A549 (cell line): ENCODE measurements at regions not wholly inside any gene's neighbourhood (a gene's known extent, or its start where the extent isn't known, plus 50 kb on each side); places are given as distances from the start of the nearest gene placed in this dataset.

Experiments used
- ATAC-seq, 2 experiments: fragments of 200-7000 bp in 1 of 2; fragments of >200 bp in 1 of 2; cut with Nextera tagmentation in 1 of 2; cut with Tn5 transposase in 1 of 2; 3 replicates each; pipeline versions ENCODE4 v1.8.0 to v1.9.1; 2018 to 2020; ENCODE audit warnings: mild to moderate bottlenecking in 1 of 2, moderate library complexity in 1 of 2
- CTCF ChIA-PET: fragments of 300-600 bp; sonication (Branson Sonifier 250); formaldehyde crosslinking; extraction: SDS; loops from one replicate; lab custom pipeline; 2021; ENCODE audit warnings: antibody characterized with exemption, inconsistent platforms; lab: Yijun Ruan, JAX
- POLR2A ChIA-PET: fragments of 350-600 bp; formaldehyde crosslinking; extraction: SDS; loops from one replicate; lab custom pipeline; 2021; ENCODE audit warnings: antibody characterized with exemption, inconsistent platforms; lab: Yijun Ruan, JAX
- DNase-seq, 2 experiments: peaks; one replicate each; pipeline versions ENCODE4 v3.0.0 to v3.0.0-alpha.2; 2011 to 2016; ENCODE audit warnings: low read depth in 1 of 2, low spot score in 1 of 2
- FAIRE-seq: peaks from 2 replicates; lab custom pipeline; 2011; peaks lifted over from hg19 to GRCh38; lab: Jason Lieb, UNC
- H3K27ac ChIP-seq, 2 experiments: fragments of >200 bp; sonication (Bioruptor Twin); formaldehyde crosslinking; 3 replicates each; pipeline ENCODE4 v1.5.1; 2016 to 2017
- H3K4me1 ChIP-seq: fragments of >200 bp; sonication (Bioruptor Twin); formaldehyde crosslinking; 3 replicates; pipeline ENCODE4 v1.6.1; 2016
- H3K4me2 ChIP-seq: fragments of >200 bp; sonication (Bioruptor Twin); formaldehyde crosslinking; 3 replicates; pipeline ENCODE4 v1.6.1; 2016
- H3K4me3 ChIP-seq: fragments of >200 bp; sonication (Bioruptor Twin); formaldehyde crosslinking; 3 replicates; pipeline ENCODE4 v1.5.1; 2016
- H3K9me3 ChIP-seq: fragments of >200 bp; sonication (Bioruptor Twin); formaldehyde crosslinking; 3 replicates; pipeline ENCODE4 v1.6.1; 2016
- CEBPB ChIP-seq, 2 experiments: fragments of >200 bp in 1 of 2; sonication (Bioruptor Twin) in 1 of 2; formaldehyde crosslinking in 1 of 2; IDR thresholded peaks; 2 replicates each; pipeline ENCODE4 v1.6.1; 2012 to 2016
- CHD4 ChIP-seq: fragments of 200-600 bp; sonication (generic); IDR thresholded peaks from 2 replicates; pipeline ENCODE4 v1.6.1; 2016; ENCODE audit warnings: antibody characterized with exemption, mild to moderate bottlenecking, borderline replicate concordance
- HDAC2 ChIP-seq: fragments of 200-600 bp; sonication (generic); IDR thresholded peaks from 2 replicates; pipeline ENCODE4 v1.6.1; 2016
- KDM1A ChIP-seq: fragments of 200-600 bp; sonication (generic); IDR thresholded peaks from 2 replicates; pipeline ENCODE4 v1.6.1; 2016; ENCODE audit warnings: low read depth, mild to moderate bottlenecking
- KDM5A ChIP-seq: fragments of 200-600 bp; sonication (generic); IDR thresholded peaks from 2 replicates; pipeline ENCODE4 v1.6.1; 2016; ENCODE audit warnings: antibody characterized with exemption, mild to moderate bottlenecking
- MAZ ChIP-seq: fragments of 150-350 bp; IDR thresholded peaks from 2 replicates; pipeline ENCODE4 v1.6.1; 2014; ENCODE audit warnings: antibody characterized with exemption, low read depth, low read length, borderline replicate concordance
- MYC ChIP-seq: IDR thresholded peaks from 2 replicates; pipeline ENCODE4 v1.6.1; 2012; ENCODE audit warnings: mild to moderate bottlenecking, inconsistent platforms, low read length, improper control_type of control experiment, borderline replicate concordance
- NPAS2 ChIP-seq: fragments of 250-450 bp; sonication (Bioruptor Pico); IDR thresholded peaks from 2 replicates; pipeline ENCODE4 v1.8.0; 2022; ENCODE audit warnings: mild to moderate bottlenecking, moderate library complexity, borderline replicate concordance
- NR3C1 ChIP-seq: fragments of >200 bp; sonication (Bioruptor Twin); formaldehyde crosslinking; IDR thresholded peaks from 3 replicates; pipeline ENCODE4 v1.6.1; 2017
- PHF8 ChIP-seq: fragments of 200-600 bp; sonication (generic); IDR thresholded peaks from 2 replicates; pipeline ENCODE4 v1.6.1; 2016; ENCODE audit warnings: low read depth, mild to moderate bottlenecking, antibody characterized with exemption, moderate library complexity, borderline replicate concordance
- POLR2A ChIP-seq: IDR thresholded peaks from 2 replicates; pipeline ENCODE4 v1.6.1; 2012; ENCODE audit warnings: mild to moderate bottlenecking, low read length
- RAD21 ChIP-seq, 2 experiments: fragments of >200 bp in 1 of 2; sonication (Bioruptor Twin) in 1 of 2; formaldehyde crosslinking in 1 of 2; IDR thresholded peaks in 1 of 2; conservative IDR thresholded peaks in 1 of 2; 2 replicates in 1 of 2; 3 replicates in 1 of 2; pipeline ENCODE4 v1.6.1; 2012 to 2018; ENCODE audit warnings: inconsistent platforms in 1 of 2
- RCOR1 ChIP-seq: fragments of 150-350 bp; IDR thresholded peaks from 2 replicates; pipeline ENCODE4 v1.6.1; 2014; ENCODE audit warnings: antibody characterized with exemption, low read length, low read depth
- RNF2 ChIP-seq: fragments of 200-600 bp; sonication (generic); IDR thresholded peaks from 2 replicates; pipeline ENCODE4 v1.6.1; 2016; ENCODE audit warnings: low read depth, mild to moderate bottlenecking, antibody characterized with exemption, moderate library complexity, borderline replicate concordance
- SREBF2 ChIP-seq: fragments of 450-650 bp; IDR thresholded peaks from 2 replicates; pipeline ENCODE4 v1.6.1; 2014; ENCODE audit warnings: mild to moderate bottlenecking, moderate library complexity
- TFCP2L1 ChIP-seq: fragments of 250-450 bp; sonication (Bioruptor Pico); IDR thresholded peaks from 2 replicates; pipeline ENCODE4 v1.5.0; 2021; ENCODE audit warnings: mild to moderate bottlenecking
- ZC3H11A ChIP-seq: fragments of 450-650 bp; IDR thresholded peaks from 2 replicates; pipeline ENCODE4 v1.6.1; 2014; ENCODE audit warnings: antibody characterized with exemption, mild to moderate bottlenecking
- WGBS: methylation state at CpG from one replicate; pipeline ENCODE4 v1.1.6; 2017; ENCODE audit errors: missing lambda C conversion rate; 5-methylcytosine and 5-hydroxymethylcytosine counted together
- TF ChIP-seq, protein P1 (sequence below): fragments of 450-650 bp; IDR thresholded peaks from 2 replicates; pipeline ENCODE4 v1.6.1; 2014; ENCODE audit warnings: antibody characterized with exemption
- TF ChIP-seq, protein P2 (sequence below): IDR thresholded peaks from 2 replicates; pipeline ENCODE4 v1.6.1; 2012
- TF ChIP-seq, protein P3 (sequence below): fragments of 250-450 bp; sonication (Bioruptor Pico); IDR thresholded peaks from 2 replicates; pipeline ENCODE4 v1.5.0; 2021; ENCODE audit warnings: mild to moderate bottlenecking, moderate library complexity, borderline replicate concordance
- TF ChIP-seq, protein P4 (sequence below): fragments of 150-350 bp; IDR thresholded peaks from 2 replicates; pipeline ENCODE4 v1.6.1; 2014; ENCODE audit warnings: low read depth, mild to moderate bottlenecking, low read length
- TF ChIP-seq, protein P5 (sequence below): IDR thresholded peaks from 2 replicates; pipeline ENCODE4 v1.6.1; 2012

DNA sequence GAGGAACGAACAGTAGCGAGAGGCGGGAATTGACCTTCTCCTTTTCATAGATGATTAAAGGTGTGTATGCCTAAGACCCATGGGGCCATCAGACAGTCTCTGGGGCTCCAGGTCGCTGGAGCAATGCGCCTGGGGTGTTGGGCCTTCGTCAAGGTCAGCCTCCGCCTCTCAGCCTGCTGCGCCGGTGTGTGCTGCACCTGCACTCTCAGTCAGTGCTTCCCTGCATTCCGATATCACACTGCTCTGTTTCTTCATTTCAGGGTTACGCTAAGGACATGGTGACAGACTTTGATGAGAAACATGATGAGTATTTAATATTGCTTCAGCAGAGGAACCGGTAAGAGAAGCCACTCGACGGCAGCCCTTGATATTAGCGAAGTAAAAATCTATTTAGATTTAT lies 68.2 kb downstream of the KATNIP start:
- ATAC-seq (no peak), DNase-seq (no peak)
- no peaks in the 10 kb centered on the region for H3K4me1 ChIP-seq
- no peak overlapping the region for H3K4me2 ChIP-seq
- 94% methylated on average over 15 of the region's 15 CpGs for WGBS
- no peak overlapping the region for H3K27ac ChIP-seq
- H3K9me3 ChIP-seq, result no peaks in the 10 kb centered on the region
- TF ChIP-seq, protein P1, sequence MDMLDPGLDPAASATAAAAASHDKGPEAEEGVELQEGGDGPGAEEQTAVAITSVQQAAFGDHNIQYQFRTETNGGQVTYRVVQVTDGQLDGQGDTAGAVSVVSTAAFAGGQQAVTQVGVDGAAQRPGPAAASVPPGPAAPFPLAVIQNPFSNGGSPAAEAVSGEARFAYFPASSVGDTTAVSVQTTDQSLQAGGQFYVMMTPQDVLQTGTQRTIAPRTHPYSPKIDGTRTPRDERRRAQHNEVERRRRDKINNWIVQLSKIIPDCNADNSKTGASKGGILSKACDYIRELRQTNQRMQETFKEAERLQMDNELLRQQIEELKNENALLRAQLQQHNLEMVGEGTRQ, result no peak
- TF ChIP-seq, protein P2, sequence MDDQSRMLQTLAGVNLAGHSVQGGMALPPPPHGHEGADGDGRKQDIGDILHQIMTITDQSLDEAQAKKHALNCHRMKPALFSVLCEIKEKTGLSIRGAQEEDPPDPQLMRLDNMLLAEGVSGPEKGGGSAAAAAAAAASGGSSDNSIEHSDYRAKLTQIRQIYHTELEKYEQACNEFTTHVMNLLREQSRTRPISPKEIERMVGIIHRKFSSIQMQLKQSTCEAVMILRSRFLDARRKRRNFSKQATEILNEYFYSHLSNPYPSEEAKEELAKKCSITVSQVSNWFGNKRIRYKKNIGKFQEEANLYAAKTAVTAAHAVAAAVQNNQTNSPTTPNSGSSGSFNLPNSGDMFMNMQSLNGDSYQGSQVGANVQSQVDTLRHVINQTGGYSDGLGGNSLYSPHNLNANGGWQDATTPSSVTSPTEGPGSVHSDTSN, result no peak
- TF ChIP-seq, protein P3, sequence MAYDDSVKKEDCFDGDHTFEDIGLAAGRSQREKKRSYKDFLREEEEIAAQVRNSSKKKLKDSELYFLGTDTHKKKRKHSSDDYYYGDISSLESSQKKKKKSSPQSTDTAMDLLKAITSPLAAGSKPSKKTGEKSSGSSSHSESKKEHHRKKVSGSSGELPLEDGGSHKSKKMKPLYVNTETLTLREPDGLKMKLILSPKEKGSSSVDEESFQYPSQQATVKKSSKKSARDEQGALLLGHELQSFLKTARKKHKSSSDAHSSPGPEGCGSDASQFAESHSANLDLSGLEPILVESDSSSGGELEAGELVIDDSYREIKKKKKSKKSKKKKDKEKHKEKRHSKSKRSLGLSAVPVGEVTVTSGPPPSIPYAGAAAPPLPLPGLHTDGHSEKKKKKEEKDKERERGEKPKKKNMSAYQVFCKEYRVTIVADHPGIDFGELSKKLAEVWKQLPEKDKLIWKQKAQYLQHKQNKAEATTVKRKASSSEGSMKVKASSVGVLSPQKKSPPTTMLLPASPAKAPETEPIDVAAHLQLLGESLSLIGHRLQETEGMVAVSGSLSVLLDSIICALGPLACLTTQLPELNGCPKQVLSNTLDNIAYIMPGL (CRISPR knock-in tag), result no peak
- TF ChIP-seq PHF8, result no peak
- no peak for TF ChIP-seq SREBF2
- no peak for TF ChIP-seq CHD4
- TF ChIP-seq HDAC2, result no peak
- no peak for TF ChIP-seq ZC3H11A
- TF ChIP-seq, protein P4, sequence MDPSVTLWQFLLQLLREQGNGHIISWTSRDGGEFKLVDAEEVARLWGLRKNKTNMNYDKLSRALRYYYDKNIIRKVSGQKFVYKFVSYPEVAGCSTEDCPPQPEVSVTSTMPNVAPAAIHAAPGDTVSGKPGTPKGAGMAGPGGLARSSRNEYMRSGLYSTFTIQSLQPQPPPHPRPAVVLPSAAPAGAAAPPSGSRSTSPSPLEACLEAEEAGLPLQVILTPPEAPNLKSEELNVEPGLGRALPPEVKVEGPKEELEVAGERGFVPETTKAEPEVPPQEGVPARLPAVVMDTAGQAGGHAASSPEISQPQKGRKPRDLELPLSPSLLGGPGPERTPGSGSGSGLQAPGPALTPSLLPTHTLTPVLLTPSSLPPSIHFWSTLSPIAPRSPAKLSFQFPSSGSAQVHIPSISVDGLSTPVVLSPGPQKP, result no peak
- no peak for TF ChIP-seq RAD21 (conservative IDR thresholded peaks at IDR 0.05 in 1 of 2, IDR thresholded peaks at IDR 0.05 in 1 of 2)
- no peak for TF ChIP-seq MAZ
- no peak for TF ChIP-seq KDM1A
- TF ChIP-seq NPAS2 (CRISPR knock-in tag), result no peak
- no peak for TF ChIP-seq TFCP2L1
- no peak for TF ChIP-seq RNF2
- TF ChIP-seq, protein P5, sequence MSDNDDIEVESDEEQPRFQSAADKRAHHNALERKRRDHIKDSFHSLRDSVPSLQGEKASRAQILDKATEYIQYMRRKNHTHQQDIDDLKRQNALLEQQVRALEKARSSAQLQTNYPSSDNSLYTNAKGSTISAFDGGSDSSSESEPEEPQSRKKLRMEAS, result no peak
- TF ChIP-seq, all 56 proteins: peak for 0
- ChIA-PET POLR2A (no interaction called here), CTCF (no interaction called here)
- no peak for FAIRE-seq
- H3K4me3 ChIP-seq, result no peak overlapping the region

DNA sequence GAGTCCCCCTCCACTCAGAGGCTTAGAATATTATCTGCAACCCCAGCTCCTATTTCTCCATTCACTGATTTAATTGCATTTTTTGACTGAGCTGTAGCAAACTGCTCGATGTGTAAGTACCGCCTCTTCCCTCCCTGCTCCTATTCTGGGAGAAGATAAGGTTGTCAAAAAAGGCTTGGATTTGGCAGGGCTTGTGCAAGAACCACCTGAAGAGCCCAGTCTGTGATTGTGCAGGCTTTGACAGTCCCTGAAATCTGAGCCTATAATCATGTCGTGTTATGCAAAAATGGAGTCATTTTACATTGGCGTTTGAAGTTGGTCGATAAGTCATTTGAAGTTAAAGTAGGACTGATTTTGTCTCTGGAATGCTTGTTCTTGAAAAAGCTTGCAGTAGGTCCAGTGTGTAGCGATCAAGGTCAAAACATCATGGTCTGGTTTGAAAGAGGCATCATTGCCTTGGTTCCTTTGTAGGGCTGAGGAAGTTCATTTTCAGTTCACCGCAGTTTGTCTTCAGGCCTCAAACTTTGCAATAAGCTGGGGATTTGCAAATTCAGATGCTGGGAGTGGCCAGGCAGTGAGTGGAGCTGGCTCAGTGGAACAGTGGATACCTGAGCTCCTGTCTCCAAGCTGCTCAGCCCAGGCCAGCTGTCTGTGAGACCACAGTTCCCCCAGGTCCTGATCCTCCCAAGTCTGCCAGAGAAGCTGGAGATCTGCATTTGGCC lies 68.8 kb downstream of the KATNIP start:
- H3K4me2 ChIP-seq, result no peak overlapping the region
- CTCF ChIA-PET, result interaction anchor here (0.8 kb wide), 1 partner anchor 34 kb away, joined by 3 read pairs; no protein-coding TSS in a partner anchor
- ATAC-seq, result no peak

More for the DNA sequence above, 68.8 kb downstream of the KATNIP start:
- Histone ChIP-seq H3K27ac (no peak overlapping the region), H3K9me3 (no peaks in the 10 kb centered on the region), H3K4me3 (no peak overlapping the region), H3K4me1 (no peaks in the 10 kb centered on the region)
- DNase-seq (no peak), FAIRE-seq (no peak)
- WGBS, result 93% methylated on average over 7 of the region's 7 CpGs
- no peak for TF ChIP-seq CHD4
- TF ChIP-seq HDAC2, result no peak
- no peak for TF ChIP-seq POLR2A
- TF ChIP-seq KDM5A, result no peak
- no peak for TF ChIP-seq NR3C1
- TF ChIP-seq RCOR1, result no peak
- TF ChIP-seq CEBPB (IDR thresholded peaks at IDR 0.05), result no peak
- TF ChIP-seq, protein P2, result no peak
- no peak for TF ChIP-seq MYC
- POLR2A ChIA-PET, result no interaction called here
